ENCODE measurements at regions not wholly inside any gene's neighbourhood (a gene's known extent, or its start where the extent isn't known, plus 50 kb on each side); places are given as distances from the start of the nearest gene placed in this dataset.

DNA sequence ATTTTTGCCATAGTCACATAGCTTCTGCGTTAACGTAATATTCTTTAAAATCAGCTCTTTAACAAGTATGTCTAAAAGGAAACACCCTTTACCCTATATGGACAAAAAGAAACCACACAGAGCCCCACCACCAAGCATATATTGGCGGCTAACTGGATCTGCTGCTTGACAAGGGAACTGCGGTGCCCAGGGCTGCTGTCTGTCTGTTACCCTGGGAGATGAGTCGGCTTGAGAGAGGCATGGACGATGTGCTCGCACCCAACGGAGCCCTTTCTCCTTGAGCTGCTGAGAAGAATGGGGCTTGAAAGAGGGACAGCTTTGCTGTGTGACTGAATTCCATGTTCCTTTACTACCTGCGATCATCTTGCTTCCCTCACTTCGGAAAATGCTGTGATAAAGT is 158.6 kb upstream of the SHB start:
- Histone ChIP-seq H3K27ac (ENCODE audit: low read depth, low read length) (no peak overlapping the region), H4K20me1 (ENCODE audit: low read depth, low read length) (no peaks in the 10 kb centered on the region), H3K9ac (ENCODE audit: low read length) (no peak overlapping the region), H3K79me2 (ENCODE audit: insufficient read depth, low read length) (no peaks in the 10 kb centered on the region), H3F3A (ENCODE audit: insufficient read depth) (no peaks in the 10 kb centered on the region), H3K4me3 (ENCODE audit: insufficient read depth, low read length, poor library complexity, severe bottlenecking) (no peak overlapping the region), H3K9me3 (ENCODE audit: insufficient read depth, low read length) (no peaks in the 10 kb centered on the region), H2AFZ (ENCODE audit: low read depth, low read length, severe bottlenecking) (no peak overlapping the region), H3K27me3 (ENCODE audit: low read length) (no peaks in the 10 kb centered on the region), H3K36me3 (ENCODE audit: low read length) (no peaks in the 10 kb centered on the region), H3K4me2 (ENCODE audit: low read depth, low read length, poor library complexity, severe bottlenecking) (peak overlapping the region; percentile 35), H3K9me2 (replicated peaks; ENCODE audit: insufficient read depth, low read length) (no peaks in the 10 kb centered on the region)
- TF ChIP-seq CTCF (IDR thresholded peaks at IDR 0.05; ENCODE audit: insufficient read depth, low read length, poor library complexity, severe bottlenecking) (no peak), EZH2phosphoT487 (conservative IDR thresholded peaks at IDR 0.05; ENCODE audit: low read length) (no peak)

- Histone ChIP-seq H3K9me3 (ENCODE audit: insufficient read depth, low read length) (no peaks in the 10 kb centered on the region), H4K20me1 (ENCODE audit: low read depth, low read length) (no peaks in the 10 kb centered on the region), H3K79me2 (ENCODE audit: insufficient read depth, low read length) (no peaks in the 10 kb centered on the region), H3K36me3 (ENCODE audit: low read length) (no peaks in the 10 kb centered on the region), H3K4me2 (ENCODE audit: low read depth, low read length, poor library complexity, severe bottlenecking) (peak overlapping the region; percentile 35), H3K27ac (ENCODE audit: low read depth, low read length) (no peak overlapping the region), H2AFZ (ENCODE audit: low read depth, low read length, severe bottlenecking) (no peak overlapping the region), H3K27me3 (ENCODE audit: low read length) (no peaks in the 10 kb centered on the region), H3F3A (ENCODE audit: insufficient read depth) (no peaks in the 10 kb centered on the region), H3K9ac (ENCODE audit: low read length) (no peak overlapping the region), H3K9me2 (replicated peaks; ENCODE audit: insufficient read depth, low read length) (no peaks in the 10 kb centered on the region), H3K4me3 (ENCODE audit: insufficient read depth, low read length, poor library complexity, severe bottlenecking) (no peak overlapping the region)
- TF ChIP-seq EZH2phosphoT487 (conservative IDR thresholded peaks at IDR 0.05; ENCODE audit: low read length) (no peak), CTCF (IDR thresholded peaks at IDR 0.05; ENCODE audit: insufficient read depth, low read length, poor library complexity, severe bottlenecking) (no peak)
Measured at GRCh38 chr9:38227061-38227540, 158.1 kb upstream of the SHB start.

DNA sequence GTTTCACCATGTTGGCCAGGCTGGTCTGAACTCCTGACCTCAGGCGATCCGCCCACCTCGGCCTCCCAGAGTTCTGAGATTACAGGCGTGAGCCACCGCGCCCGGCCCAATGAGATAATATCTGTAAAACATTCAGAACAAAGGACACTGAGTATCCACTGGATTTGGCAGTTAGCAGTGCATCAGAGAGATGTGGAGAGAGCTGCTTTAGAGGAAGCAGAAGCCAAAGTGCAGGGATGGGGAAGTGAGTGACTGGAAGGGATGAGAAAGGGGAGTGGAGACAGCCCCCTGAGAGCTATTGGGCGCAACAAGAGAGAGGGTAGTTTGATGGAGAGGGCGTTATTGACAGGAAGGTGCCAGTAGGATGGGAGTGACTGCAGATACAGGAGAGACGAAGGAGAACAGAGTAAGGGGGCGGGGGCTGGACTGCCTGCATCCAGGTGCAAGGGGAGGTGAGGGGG is 157.5 kb upstream of the SHB start:
- no peaks in the 10 kb centered on the region for H3K9me2 ChIP-seq (replicated peaks; ENCODE audit: insufficient read depth, low read length)
- no peaks in the 10 kb centered on the region for H3K9me3 ChIP-seq (ENCODE audit: insufficient read depth, low read length)
- H3K9ac ChIP-seq (ENCODE audit: low read length): no peak overlapping the region
- no peaks in the 10 kb centered on the region for H3K27me3 ChIP-seq (ENCODE audit: low read length)
- TF ChIP-seq EZH2phosphoT487 (conservative IDR thresholded peaks at IDR 0.05; ENCODE audit: low read length): no peak
- no peak for TF ChIP-seq CTCF (IDR thresholded peaks at IDR 0.05; ENCODE audit: insufficient read depth, low read length, poor library complexity, severe bottlenecking)
- no peaks in the 10 kb centered on the region for H3F3A ChIP-seq (ENCODE audit: insufficient read depth)
- no peak overlapping the region for H3K27ac ChIP-seq (ENCODE audit: low read depth, low read length)
- H3K79me2 ChIP-seq (ENCODE audit: insufficient read depth, low read length): no peaks in the 10 kb centered on the region
- H3K4me3 ChIP-seq (ENCODE audit: insufficient read depth, low read length, poor library complexity, severe bottlenecking): no peak overlapping the region
- no peaks in the 10 kb centered on the region for H4K20me1 ChIP-seq (ENCODE audit: low read depth, low read length)
- no peak overlapping the region for H2AFZ ChIP-seq (ENCODE audit: low read depth, low read length, severe bottlenecking)
- peak overlapping the region; percentile 19 for H3K4me2 ChIP-seq (ENCODE audit: low read depth, low read length, poor library complexity, severe bottlenecking)
- H3K36me3 ChIP-seq (ENCODE audit: low read length): no peaks in the 10 kb centered on the region

All from SU-DHL-6 (cell line).